HG03520 (cell line): ENCODE measurements at regions not wholly inside any gene's neighbourhood (a gene's known extent, or its start where the extent isn't known, plus 50 kb on each side); places are given as distances from the start of the nearest gene placed in this dataset.

Experiments used
- ATAC-seq: cut with Tn5 transposase; IDR thresholded peaks from one replicate; pipeline ENCODE4 v1.9.1; 2021; ENCODE audit warnings: mild to moderate bottlenecking, moderate library complexity; ENCODE audit not compliant: unreplicated experiment

GRCh38 chr1:191929383-191929782, 228.9 kb upstream of the RGS18 start:
- no peak for ATAC-seq

GRCh38 chr1:191943684-191944083, 214.6 kb upstream of the RGS18 start:
- ATAC-seq, result no peak

GRCh38 chr1:191953526-191953925, 204.7 kb upstream of the RGS18 start:
- ATAC-seq, result no peak

DNA sequence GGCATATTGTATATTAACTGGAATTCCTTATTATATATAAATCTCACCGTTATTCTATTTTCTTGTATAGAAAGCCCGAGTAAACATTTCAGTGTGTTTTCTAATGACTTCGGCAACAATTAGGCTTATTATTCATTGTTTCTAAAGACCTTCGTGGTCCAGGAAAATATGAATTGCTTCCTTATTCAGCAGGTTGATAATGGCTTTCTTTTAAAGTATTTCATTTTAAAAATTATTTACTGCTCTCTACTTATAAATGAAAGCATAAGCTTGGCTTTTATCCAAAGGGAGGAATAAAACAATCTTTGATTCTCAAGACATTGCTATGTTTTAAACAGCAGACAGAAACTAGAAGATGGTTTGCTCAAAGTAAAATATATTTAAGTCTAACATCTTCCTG, 198.4 kb upstream of the RGS18 start:
- no peak for ATAC-seq

GRCh38 chr1:191963286-191963685, 195.0 kb upstream of the RGS18 start:
- ATAC-seq, result no peak

- ATAC-seq, result no peak
These were observed 194.3 kb upstream of the RGS18 start for GRCh38 chr1:191963781-191964455.

DNA sequence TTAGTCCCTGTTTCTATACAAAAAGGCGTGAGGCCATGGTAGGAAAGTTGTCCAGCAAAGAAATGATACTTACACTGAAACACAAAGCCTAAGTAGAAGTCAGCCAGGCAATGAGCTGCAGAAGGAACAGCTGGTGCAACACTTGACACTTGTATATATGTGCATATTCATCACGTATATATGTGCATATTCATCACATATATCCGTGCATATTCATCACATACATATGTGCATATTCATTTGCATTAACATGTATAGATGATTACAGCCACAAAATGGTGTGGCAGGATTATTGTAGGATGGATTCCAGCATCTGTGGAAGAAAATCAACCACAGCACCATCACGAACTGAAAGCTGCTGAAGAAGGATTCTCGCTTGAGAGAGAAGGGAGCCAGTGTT, 189.0 kb upstream of the RGS18 start:
- no peak for ATAC-seq

DNA sequence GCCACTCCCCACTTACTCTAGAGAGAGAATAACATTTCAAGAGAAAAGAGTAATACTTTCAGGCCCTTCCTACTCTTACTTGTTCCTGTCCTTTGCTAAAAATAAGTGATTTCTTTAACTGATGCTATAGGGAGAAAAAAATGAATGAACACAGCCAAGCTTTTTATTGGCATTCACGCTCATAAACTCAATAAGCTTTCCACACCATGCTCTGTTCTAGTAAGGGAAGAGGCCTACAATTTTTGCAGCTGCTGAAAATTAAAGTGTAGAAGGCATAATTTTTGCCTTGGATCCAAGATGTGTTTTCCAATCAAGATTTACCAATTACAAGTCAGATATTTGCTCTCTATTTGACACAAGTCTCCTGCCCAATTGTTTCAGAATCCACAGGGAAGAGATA, 188.1 kb upstream of the RGS18 start:
- no peak for ATAC-seq

- ATAC-seq, result no peak
These were observed 186.8 kb upstream of the RGS18 start for GRCh38 chr1:191971447-191971846.

DNA sequence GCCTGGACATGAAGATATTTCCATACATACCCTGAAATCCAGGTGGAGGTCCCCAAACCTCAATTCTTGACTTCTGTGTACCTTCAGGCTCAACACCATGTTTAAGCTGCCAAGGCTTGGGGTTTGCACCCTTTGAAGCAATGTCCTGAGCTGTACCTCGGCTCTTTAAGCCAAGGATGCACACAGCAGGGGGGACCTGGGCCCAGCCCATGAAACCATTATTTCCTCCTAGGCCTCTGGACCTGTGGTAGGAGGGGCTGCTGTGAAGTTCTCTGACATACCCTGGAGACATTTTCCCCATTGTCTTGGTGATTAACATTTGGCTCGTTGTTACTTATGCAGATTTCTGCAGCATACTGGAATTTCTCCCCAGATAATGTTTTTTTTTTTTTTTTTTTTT, 184.3 kb upstream of the RGS18 start:
- ATAC-seq, result no peak

DNA sequence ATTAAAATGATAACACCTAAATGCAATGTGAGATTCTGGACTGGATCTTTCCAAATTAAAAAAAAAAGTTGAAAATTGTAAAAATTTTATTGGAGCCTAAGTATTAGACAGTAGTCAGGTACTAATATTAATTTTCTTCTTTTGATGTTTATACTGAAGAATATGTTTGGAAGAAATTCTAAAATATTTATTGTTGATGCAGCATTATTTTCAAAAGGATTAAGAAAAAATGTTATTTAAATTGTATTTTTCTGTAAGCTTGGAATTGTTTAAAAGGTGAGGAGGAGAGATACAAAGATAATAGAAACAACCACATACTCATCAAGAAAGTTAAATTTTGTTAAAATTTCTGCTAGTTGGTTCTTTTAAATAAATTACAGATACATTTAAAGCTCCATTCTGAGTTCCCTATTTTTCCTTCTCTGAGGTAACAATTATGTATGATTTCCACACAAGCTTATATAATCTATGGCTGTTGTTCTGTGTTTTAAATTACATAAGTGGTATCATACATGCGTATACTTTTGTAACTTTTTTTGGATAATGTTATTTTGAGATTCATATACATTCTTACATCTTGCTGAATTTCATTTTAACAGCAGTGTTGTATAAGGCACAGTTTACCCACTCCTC, 180.3 kb upstream of the RGS18 start:
- no peak for ATAC-seq

- no peak for ATAC-seq
These were observed 173.4 kb upstream of the RGS18 start for GRCh38 chr1:191984856-191985255.

- no peak for ATAC-seq
These were observed 166.1 kb upstream of the RGS18 start for GRCh38 chr1:191992118-191992517.

GRCh38 chr1:191993549-191993948, 164.7 kb upstream of the RGS18 start:
- no peak for ATAC-seq

GRCh38 chr1:192002063-192002462, 156.2 kb upstream of the RGS18 start:
- no peak for ATAC-seq

GRCh38 chr1:192003295-192004077, 154.8 kb upstream of the RGS18 start:
- ATAC-seq, result no peak

DNA sequence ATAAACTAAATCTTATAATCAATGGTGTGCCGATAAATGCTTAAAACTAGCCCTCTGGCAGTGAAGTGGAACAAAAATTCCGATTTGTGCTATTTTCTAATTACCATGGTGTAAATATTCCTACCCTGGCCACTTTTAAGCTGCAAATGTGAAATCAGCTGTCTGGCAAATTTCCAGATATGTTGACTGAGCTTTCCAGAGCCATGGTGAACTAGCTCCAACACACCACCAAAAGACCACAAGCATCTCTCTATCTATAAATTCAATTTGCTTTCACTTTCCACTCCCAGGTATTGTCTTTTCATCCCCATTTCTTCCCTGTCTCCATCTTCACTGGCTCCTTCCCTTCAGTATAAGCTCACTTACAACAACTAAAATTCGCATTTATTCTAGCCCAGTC, 152.3 kb upstream of the RGS18 start:
- no peak for ATAC-seq

DNA sequence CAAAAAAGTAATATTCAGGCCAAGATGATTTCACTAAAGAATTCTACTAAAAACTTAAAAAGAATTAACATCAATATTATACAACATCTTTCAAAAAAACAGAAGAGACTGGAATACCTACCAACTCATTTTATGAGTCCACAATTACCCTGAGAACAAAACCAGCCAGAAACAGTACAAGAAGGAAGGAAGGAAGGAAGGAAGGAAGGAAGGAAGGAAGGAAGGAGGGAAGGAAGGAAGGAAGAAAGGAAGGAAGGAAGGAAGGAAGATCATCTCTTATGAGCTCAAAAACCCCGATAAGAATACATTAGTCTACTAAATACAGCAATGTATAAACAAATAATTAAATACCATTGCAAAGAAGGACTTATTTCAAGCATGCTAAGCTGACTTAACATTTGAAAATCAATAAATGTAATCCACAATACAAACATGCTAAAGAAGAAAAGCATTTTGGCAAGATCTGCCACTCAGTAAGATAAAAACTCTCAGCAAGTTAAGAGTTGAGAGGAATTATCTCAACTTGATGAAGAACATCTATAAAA, 149.9 kb upstream of the RGS18 start:
- no peak for ATAC-seq

- ATAC-seq, result no peak
These were observed 147.9 kb upstream of the RGS18 start for GRCh38 chr1:192010406-192010805.

DNA sequence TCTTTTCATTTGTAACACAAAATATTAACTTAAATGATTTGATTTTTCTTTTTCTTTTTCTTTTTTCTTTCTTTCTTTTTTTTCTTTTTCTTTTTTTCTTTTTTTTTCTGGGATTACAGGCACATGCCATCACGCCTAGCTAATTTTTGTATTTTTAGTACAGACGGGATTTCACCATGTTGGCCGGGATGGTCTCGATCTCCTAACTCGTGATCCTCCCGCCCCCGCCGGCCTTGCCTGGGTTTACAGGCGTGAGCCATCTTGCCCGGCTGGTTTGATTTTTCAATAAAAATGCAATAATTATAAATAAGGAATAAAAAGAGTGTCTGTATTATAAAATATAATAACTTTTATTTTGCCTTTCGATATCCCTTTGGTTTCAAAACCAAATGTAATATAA, 146.7 kb upstream of the RGS18 start:
- ATAC-seq, result no peak

DNA sequence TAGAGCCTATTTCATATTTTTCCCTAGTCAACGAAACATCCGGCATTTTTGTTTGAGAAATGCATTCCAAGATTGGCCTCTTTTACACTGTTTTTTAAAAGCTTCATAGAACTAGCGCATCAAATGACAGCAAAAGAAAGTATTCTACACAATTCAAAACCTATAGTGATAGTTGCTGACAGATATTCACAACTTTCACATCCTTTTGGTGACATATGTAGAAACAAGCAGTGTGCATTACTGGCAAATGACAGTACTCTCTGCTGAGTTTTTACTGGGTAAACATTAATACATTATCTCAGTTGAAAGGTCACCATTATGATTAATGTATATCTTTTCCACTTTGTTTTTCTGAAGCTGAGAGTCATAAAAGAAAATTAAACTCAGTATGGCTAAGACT, 135.4 kb upstream of the RGS18 start:
- ATAC-seq, result no peak

DNA sequence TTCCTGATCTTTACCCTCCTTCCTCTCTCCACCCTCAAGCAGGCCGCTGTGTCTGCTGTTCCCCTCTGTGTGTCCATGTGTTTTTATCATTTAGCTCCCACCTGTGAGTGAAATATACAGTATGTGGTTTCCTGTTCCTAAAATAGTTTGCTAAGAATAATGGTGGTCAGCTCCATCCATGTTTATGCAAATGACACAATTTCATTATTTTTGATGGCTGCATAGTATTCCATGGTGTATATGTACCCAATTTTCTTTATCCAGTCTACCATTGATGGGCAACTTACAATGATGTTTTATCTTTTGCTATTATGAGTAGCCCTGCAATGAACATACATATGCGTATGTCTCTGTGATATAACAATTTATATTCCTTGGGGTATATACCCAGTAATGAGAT, 133.4 kb upstream of the RGS18 start:
- no peak for ATAC-seq
